SKM-1 treated with dmso at 0.1 percent for 144 hours (cell line): ENCODE measurements at regions not wholly inside any gene's neighbourhood (a gene's known extent, or its start where the extent isn't known, plus 50 kb on each side); places are given as distances from the start of the nearest gene placed in this dataset.

Experiments
- DNase-seq: peaks from one replicate; lab custom pipeline; 2025; ENCODE audit not compliant: unreplicated experiment; lab: John Stamatoyannopoulos, UW

- DNase-seq = no peak
These were observed 180.8 kb upstream of the CHD6 start for GRCh38 chr20:41798930-41799502.

GRCh38 chr20:41786158-41786557 lies 168.0 kb upstream of the CHD6 start:
- no peak for DNase-seq

DNA sequence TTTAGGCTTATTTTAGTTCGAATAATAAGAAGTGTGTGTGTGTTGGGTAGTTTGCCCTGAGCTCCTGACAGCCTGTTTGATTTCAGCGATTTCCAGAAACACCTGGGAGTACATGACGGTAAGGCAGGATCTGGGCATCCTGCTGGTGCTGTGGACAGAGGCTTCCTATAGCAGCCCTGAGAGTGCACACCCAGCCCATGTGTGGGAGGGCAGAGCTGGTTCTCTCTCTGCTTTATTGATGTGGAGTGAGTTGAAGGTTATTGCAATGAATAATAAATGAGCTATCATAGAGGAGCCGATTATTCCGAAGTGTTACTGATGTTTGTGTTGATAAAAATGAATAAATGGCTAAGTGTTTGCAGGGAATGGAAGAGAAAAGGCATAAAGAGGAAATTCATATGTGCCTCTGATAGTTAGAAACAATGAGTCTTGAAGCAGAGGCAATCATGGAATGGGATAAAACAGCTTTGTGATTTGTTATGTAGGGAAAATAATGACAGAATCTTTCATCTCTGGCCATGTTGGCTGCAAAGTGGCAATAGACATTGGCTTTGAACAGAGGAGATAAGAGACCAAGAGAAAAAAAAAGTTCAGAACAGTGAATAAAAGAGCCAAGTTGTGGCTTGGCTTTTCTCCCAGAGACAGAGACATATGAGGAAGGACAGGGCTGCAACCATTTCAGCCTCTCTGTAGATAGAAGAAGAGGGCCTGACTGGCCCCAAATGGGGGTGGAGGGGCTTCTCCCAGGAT lies 166.2 kb upstream of the CHD6 start:
- DNase-seq = no peak

DNA sequence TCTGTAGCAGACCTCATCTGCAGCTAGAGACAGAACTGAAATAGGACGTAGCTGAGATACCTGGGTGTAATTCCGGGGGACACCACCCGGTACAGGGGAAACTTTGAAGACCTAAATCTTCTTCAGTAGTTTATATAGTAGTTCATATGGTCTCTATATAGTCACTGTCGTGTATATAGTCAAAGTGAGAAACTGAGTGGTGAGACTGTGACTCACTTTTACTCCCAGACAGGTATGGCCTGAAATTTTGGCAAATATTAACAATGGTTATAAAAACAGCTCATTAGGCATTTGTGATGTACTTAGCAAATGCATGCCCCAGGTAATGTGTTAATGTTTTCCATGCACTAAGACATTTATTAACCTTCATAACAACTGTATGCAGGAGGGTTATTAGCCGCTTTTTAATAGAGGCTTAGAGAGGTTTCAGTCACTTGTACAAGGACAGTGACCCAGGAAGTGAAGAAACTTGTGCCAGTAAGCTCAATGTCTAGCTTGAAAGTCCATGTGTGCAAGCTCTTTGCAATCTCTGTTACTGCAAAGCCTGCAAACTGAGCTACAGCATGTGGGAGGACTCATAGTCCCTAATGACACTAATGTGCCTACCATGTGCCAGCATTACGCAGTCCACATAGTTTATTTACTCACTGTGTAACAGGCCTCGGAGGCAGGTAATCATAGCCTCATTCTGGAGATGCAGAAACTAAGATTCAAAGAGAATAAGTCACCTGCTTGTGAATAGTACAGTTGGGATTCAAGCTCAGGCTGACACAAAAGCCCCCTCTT lies 165.4 kb upstream of the CHD6 start:
- DNase-seq = no peak

DNA sequence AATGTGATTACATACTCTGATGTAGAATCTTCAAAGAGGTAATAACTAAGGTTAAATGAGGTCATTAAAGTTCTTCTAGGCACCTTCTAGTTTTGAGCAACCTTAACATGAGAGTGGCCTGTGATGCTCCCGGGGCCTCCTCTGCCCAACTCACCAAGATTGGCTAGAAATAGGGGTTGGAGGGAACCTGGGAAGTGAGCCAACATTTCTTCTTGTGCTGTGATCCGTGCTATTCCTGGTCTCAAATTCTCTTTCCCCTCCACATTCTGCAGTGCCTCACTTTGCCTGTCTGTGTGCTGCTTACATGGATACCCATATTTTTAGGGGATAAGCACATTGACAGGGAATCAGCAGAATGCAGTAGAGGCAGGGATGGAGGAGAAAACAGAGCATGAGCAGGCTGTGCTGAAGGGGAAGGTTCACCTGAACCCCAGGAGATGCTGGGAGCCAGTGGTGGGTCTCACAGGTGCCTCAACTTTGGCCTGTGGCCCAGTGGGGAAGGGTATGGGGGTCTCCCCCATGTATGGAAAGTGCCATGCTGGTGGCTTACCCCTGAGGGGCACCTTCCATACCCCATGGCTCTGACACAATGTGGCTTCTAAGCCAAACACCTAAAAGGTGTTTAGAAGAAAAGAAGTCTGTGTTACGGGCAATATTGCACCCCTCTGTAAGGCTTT lies 164.7 kb upstream of the CHD6 start:
- DNase-seq = no peak

- no peak for DNase-seq
These were observed 164.1 kb upstream of the CHD6 start for GRCh38 chr20:41782255-41782654.

GRCh38 chr20:41776421-41776820 lies 158.2 kb upstream of the CHD6 start:
- DNase-seq = no peak

DNA sequence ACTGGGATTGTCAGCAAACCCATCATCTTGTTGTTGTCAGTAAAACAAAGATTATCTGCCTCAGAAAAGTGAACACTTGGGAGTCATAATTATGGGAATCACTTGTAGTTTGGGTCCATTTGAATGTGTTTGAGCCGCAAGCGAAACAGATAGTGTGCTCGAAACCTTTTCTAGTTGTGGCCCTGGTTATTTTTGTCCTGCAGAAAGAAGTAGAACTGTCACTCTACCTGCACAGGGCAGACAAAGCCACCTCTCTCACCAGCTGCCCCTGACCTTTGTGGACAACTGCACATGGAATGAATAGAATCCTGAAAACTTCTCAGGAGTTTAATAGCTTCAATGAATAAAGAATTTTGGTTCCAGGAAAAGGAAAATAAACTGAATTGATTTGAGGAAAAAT lies 156.1 kb upstream of the CHD6 start:
- DNase-seq = no peak

GRCh38 chr20:41770965-41771364 lies 152.8 kb upstream of the CHD6 start:
- no peak for DNase-seq

- no peak for DNase-seq
These were observed 152.2 kb upstream of the CHD6 start for GRCh38 chr20:41770427-41770826.

- DNase-seq = no peak
These were observed 151.4 kb upstream of the CHD6 start for GRCh38 chr20:41769592-41770018.

- DNase-seq = no peak
These were observed 132.0 kb upstream of the CHD6 start for GRCh38 chr20:41750137-41750536.

DNA sequence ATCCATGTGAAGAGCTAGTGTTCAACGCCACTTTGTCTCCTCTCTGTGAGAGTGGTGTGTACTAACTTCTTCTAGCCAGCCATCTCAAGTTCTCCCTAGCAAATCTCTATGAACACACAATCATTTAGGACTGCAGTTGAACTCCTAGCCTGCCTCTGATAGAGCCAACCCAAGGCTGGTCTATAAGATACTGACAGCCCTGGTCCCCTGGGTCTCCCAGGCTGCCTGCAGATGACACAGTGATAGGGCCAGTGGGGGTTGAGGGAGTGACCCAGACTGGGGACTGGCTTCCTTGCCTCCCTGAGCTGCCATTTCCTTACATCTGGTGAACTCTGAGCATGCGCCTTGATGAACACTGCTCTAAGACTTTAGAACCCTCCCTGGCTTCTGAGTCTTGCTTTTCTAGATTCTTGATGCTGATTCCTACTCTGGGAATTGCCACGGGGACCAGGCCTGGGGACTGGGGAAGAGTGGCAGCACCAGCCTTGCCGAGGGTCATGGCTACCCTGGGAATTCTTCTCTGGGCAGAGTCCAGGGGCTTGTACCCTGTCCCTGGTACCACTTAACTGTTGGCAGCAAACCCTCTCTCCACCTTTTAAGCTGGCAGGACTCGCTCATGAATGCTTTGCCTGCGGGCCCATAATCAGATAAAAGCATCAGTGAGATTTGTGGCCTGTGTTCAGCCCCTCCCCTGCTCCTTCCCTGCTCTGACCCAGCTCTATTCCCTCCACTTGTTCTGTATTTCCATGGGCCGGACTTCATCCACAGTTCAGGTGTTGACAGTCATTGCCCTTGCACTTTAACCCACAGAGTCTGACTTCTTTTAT lies 130.8 kb upstream of the CHD6 start:
- no peak for DNase-seq

GRCh38 chr20:41748051-41748450 lies 129.9 kb upstream of the CHD6 start:
- no peak for DNase-seq

GRCh38 chr20:41747226-41747625 lies 129.0 kb upstream of the CHD6 start:
- no peak for DNase-seq

DNA sequence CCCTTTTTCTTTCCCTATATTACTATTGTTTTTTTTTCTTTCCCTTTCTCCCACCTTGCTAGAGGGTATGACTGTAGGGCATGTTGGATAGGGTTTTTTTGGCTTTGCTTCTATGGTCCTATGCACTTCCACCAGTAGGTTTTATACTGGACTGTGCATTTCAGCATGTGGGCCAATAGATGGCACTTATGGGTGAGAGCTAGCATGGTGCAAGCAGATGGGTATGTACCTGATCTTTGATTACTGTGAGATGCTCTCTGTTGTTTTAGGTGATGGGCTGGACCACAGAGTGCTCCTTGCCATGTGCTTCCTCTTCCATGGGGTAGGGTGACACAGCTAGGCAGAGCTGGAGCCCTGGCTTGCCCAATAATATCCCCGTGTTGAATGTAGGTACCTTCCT lies 128.5 kb upstream of the CHD6 start:
- DNase-seq = no peak

GRCh38 chr20:41738604-41739206 lies 120.5 kb upstream of the CHD6 start:
- DNase-seq = peak; percentile 53

- DNase-seq = no peak
These were observed 117.8 kb upstream of the CHD6 start for GRCh38 chr20:41735949-41736348.

GRCh38 chr20:41734506-41734945 lies 116.3 kb upstream of the CHD6 start:
- DNase-seq = peak; percentile 19

GRCh38 chr20:41733151-41733550 lies 115.0 kb upstream of the CHD6 start:
- DNase-seq = no peak
